SH-SY5Y (cell line): ENCODE measurements at regions not wholly inside any gene's neighbourhood (a gene's known extent, or its start where the extent isn't known, plus 50 kb on each side); places are given as distances from the start of the nearest gene placed in this dataset.

Source experiments
- GATA2 ChIP-seq: IDR thresholded peaks from 2 replicates; pipeline ENCODE4 v1.6.1; 2011; ENCODE audit warnings: mild to moderate bottlenecking, low read depth, low read length
- GATA3 ChIP-seq: IDR thresholded peaks from 2 replicates; pipeline ENCODE4 v1.6.1; 2011; ENCODE audit warnings: low read depth, mild to moderate bottlenecking, low read length, moderate library complexity

- TF ChIP-seq GATA2: no peak
- TF ChIP-seq GATA3: no peak
Observed at GRCh38 chr2:195575016-195575415, 82.0 kb upstream of the SLC39A10 start.
